HEK293 (cell line): ENCODE measurements at regions not wholly inside any gene's neighbourhood (a gene's known extent, or its start where the extent isn't known, plus 50 kb on each side); places are given as distances from the start of the nearest gene placed in this dataset.
"Not testable (repeated sequence)": the region's sequence is repeated elsewhere in the genome, so short reads cannot be mapped to it uniquely, and the experiment has no call there.

Experiments
- CTCF ChIA-PET: fragments of 350-600 bp; formaldehyde crosslinking; extraction: SDS; loops from one replicate; lab custom pipeline; 2021; ENCODE audit warnings: antibody characterized with exemption; lab: Yijun Ruan, JAX
- POLR2A ChIA-PET: fragments of 300-600 bp; formaldehyde crosslinking; extraction: SDS; loops from one replicate; lab custom pipeline; 2020; ENCODE audit warnings: antibody characterized with exemption, inconsistent platforms; lab: Yijun Ruan, JAX
- H3K27ac ChIP-seq: fragments of 200-500 bp; sonication (Bioruptor generic); 2 replicates; pipeline ENCODE4 v1.5.1; 2014; ENCODE audit warnings: low read depth, low read length, control low read depth, inconsistent platforms; ENCODE audit errors: extremely low read depth
- H3K36me3 ChIP-seq, 2 experiments: fragments of 200-500 bp in 1 of 2; sonication (Bioruptor generic) in 1 of 2; 1 replicate in 1 of 2; 2 replicates in 1 of 2; pipeline ENCODE4 v1.5.1; 2014 to 2017; ENCODE audit warnings: inconsistent platforms in 2 of 2, low read length in 2 of 2; ENCODE audit not compliant: control insufficient read depth in 2 of 2, insufficient read depth in 1 of 2
- H3K4me1 ChIP-seq: fragments of 200-500 bp; sonication (Bioruptor generic); 2 replicates; pipeline ENCODE4 v1.5.1; 2014; ENCODE audit warnings: mild to moderate bottlenecking, low read length, inconsistent platforms; ENCODE audit not compliant: control insufficient read depth, insufficient read depth
- H3K4me3 ChIP-seq: 2 replicates; pipeline ENCODE4 v1.5.1; 2011; ENCODE audit warnings: low read depth, mild to moderate bottlenecking, control low read depth, low read length, moderate library complexity
- H3K9me3 ChIP-seq: fragments of 200-500 bp; sonication (Bioruptor generic); 2 replicates; pipeline ENCODE4 v1.5.1; 2014; ENCODE audit warnings: low read depth, low read length, inconsistent platforms; ENCODE audit not compliant: control insufficient read depth, insufficient read depth
- FEZF1 ChIP-seq: fragments of 450-650 bp; formaldehyde crosslinking; IDR thresholded peaks from 2 replicates; pipeline ENCODE4 v1.5.1; 2016; ENCODE audit warnings: missing biosample characterization, missing genetic modification characterization
- HOXA7 ChIP-seq: sonication (generic); formaldehyde crosslinking; IDR thresholded peaks from 2 replicates; pipeline ENCODE4 v1.8.1; 2022; ENCODE audit warnings: missing genetic modification reagents, borderline replicate concordance
- KLF8 ChIP-seq: fragments of 450-650 bp; formaldehyde crosslinking; IDR thresholded peaks from 2 replicates; pipeline ENCODE4 v1.5.1; 2016; ENCODE audit warnings: missing biosample characterization, missing genetic modification characterization
- KLF9 ChIP-seq: fragments of 450-650 bp; formaldehyde crosslinking; IDR thresholded peaks from 2 replicates; pipeline ENCODE4 v1.5.1; 2016; ENCODE audit warnings: missing biosample characterization, missing genetic modification characterization, low read depth
- SALL2 ChIP-seq: fragments of 450-650 bp; formaldehyde crosslinking; IDR thresholded peaks from 2 replicates; pipeline ENCODE4 v1.5.0; 2017; ENCODE audit warnings: missing biosample characterization, mild to moderate bottlenecking, missing genetic modification characterization, borderline replicate concordance
- SP7 ChIP-seq: fragments of 450-650 bp; formaldehyde crosslinking; IDR thresholded peaks from 2 replicates; pipeline ENCODE4 v1.5.1; 2016; ENCODE audit warnings: missing biosample characterization, missing genetic modification characterization
- ZBTB8A ChIP-seq: fragments of 450-650 bp; formaldehyde crosslinking; IDR thresholded peaks from 2 replicates; pipeline ENCODE4 v1.5.1; 2016; ENCODE audit warnings: missing biosample characterization, missing genetic modification characterization
- ZNF112 ChIP-seq: fragments of 450-650 bp; formaldehyde crosslinking; IDR thresholded peaks from 2 replicates; pipeline ENCODE4 v1.5.0; 2017; ENCODE audit warnings: missing biosample characterization, missing genetic modification characterization
- ZNF140 ChIP-seq: fragments of 450-650 bp; formaldehyde crosslinking; IDR thresholded peaks from 2 replicates; pipeline ENCODE4 v1.5.1; 2016; ENCODE audit warnings: missing biosample characterization, missing genetic modification characterization
- ZNF174 ChIP-seq: fragments of 450-650 bp; formaldehyde crosslinking; IDR thresholded peaks from 2 replicates; pipeline ENCODE4 v1.5.0; 2017; ENCODE audit warnings: missing biosample characterization, mild to moderate bottlenecking, missing genetic modification characterization
- ZNF214 ChIP-seq: fragments of 450-650 bp; formaldehyde crosslinking; IDR thresholded peaks from 2 replicates; pipeline ENCODE4 v1.5.1; 2017; ENCODE audit warnings: missing biosample characterization, mild to moderate bottlenecking, missing genetic modification characterization, borderline replicate concordance
- ZNF266 ChIP-seq: fragments of 450-650 bp; formaldehyde crosslinking; IDR thresholded peaks from 2 replicates; pipeline ENCODE4 v1.5.1; 2016; ENCODE audit warnings: missing biosample characterization, missing genetic modification characterization, low read depth
- ZNF324 ChIP-seq: fragments of 450-650 bp; formaldehyde crosslinking; IDR thresholded peaks from 2 replicates; pipeline ENCODE4 v1.5.1; 2016; ENCODE audit warnings: missing biosample characterization, missing genetic modification characterization
- ZNF518A ChIP-seq: fragments of 450-650 bp; formaldehyde crosslinking; conservative IDR thresholded peaks from 2 replicates; pipeline ENCODE4 v1.5.1; 2016; ENCODE audit warnings: low read depth, missing biosample characterization, missing genetic modification characterization
- ZNF548 ChIP-seq: fragments of 450-650 bp; formaldehyde crosslinking; IDR thresholded peaks from 2 replicates; pipeline ENCODE4 v1.5.1; 2016; ENCODE audit warnings: missing biosample characterization, missing genetic modification characterization
- ZNF555 ChIP-seq: fragments of 450-650 bp; formaldehyde crosslinking; conservative IDR thresholded peaks from 2 replicates; pipeline ENCODE4 v1.5.1; 2017; ENCODE audit warnings: missing biosample characterization, mild to moderate bottlenecking, missing genetic modification characterization, inconsistent platforms
- ZNF843 ChIP-seq: fragments of 450-650 bp; formaldehyde crosslinking; IDR thresholded peaks from 2 replicates; pipeline ENCODE4 v1.5.1; 2016; ENCODE audit warnings: missing biosample characterization, missing genetic modification characterization
- ZSCAN30 ChIP-seq: fragments of 450-650 bp; IDR thresholded peaks from 2 replicates; pipeline ENCODE4 v1.5.1; 2018; ENCODE audit warnings: missing biosample characterization, mild to moderate bottlenecking, missing genetic modification characterization, moderate library complexity
- ZSCAN4 ChIP-seq: fragments of 450-650 bp; formaldehyde crosslinking; IDR thresholded peaks from 2 replicates; pipeline ENCODE4 v1.5.1; 2017; ENCODE audit warnings: missing biosample characterization, missing genetic modification characterization

- no peak overlapping the region for H3K4me3 ChIP-seq
- TF ChIP-seq ZNF140 (tag by site-specific recombination) = no peak
- no peak for TF ChIP-seq FEZF1 (tag by site-specific recombination)
- no peak for TF ChIP-seq ZNF843 (tag by site-specific recombination)
- no peak for TF ChIP-seq ZNF555 (tag by site-specific recombination)
- no peak for TF ChIP-seq ZNF266 (tag by site-specific recombination)
- TF ChIP-seq SP7 = no peak
- no peak for TF ChIP-seq ZNF548 (tag by site-specific recombination)
- TF ChIP-seq ZBTB8A (tag by site-specific recombination) = no peak
- TF ChIP-seq KLF8 = no peak
- TF ChIP-seq ZNF174 (tag by site-specific recombination) = no peak
- TF ChIP-seq ZNF518A (tag by site-specific recombination) = no peak
- TF ChIP-seq ZNF214 (tag by site-specific recombination) = no peak
- TF ChIP-seq ZSCAN30 = no peak
- POLR2A ChIA-PET = no interaction called here
- H3K9me3 ChIP-seq = no peaks in the 10 kb centered on the region
- no peak overlapping the region for H3K27ac ChIP-seq
- no peaks in the 10 kb centered on the region for H3K36me3 ChIP-seq
- CTCF ChIA-PET = no interaction called here
- no peaks in the 10 kb centered on the region for H3K4me1 ChIP-seq
Observed at GRCh38 chr2:224169847-224170246, 130.8 kb upstream of the SERPINE2 start.

- H3K4me3 ChIP-seq, H3K36me3 ChIP-seq, H3K27ac ChIP-seq, H3K4me1 ChIP-seq, POLR2A ChIA-PET, CTCF ChIA-PET, H3K9me3 ChIP-seq: not testable (repeated sequence)
Observed at GRCh38 chr2:224167781-224168180, 128.7 kb upstream of the SERPINE2 start.

- ChIA-PET CTCF (no interaction called here), POLR2A (no interaction called here)
- Histone ChIP-seq H3K36me3 (no peaks in the 10 kb centered on the region), H3K4me3 (no peak overlapping the region), H3K27ac (no peak overlapping the region), H3K9me3 (no peaks in the 10 kb centered on the region), H3K4me1 (no peaks in the 10 kb centered on the region)
- TF ChIP-seq SALL2 (tag by site-specific recombination) = no peak
- TF ChIP-seq ZNF112 (tag by site-specific recombination) = no peak
- TF ChIP-seq ZNF843 (tag by site-specific recombination) = no peak
- TF ChIP-seq ZSCAN4 (tag by site-specific recombination) = no peak
- TF ChIP-seq HOXA7 (CRISPR knock-in tag) = no peak
- no peak for TF ChIP-seq ZNF324
- no peak for TF ChIP-seq KLF9
Observed at GRCh38 chr2:224166654-224167053, 127.6 kb upstream of the SERPINE2 start.
